ENCODE measurements at regions not wholly inside any gene's neighbourhood (a gene's known extent, or its start where the extent isn't known, plus 50 kb on each side); places are given as distances from the start of the nearest gene placed in this dataset.

GRCh38 chrX:16464369-16464768 is 185.6 kb upstream of the S100G start:
- Histone ChIP-seq H3K9me3 (ENCODE audit: insufficient read depth, low read depth, low read length) (no peaks in the 10 kb centered on the region), H3K79me2 (ENCODE audit: insufficient read depth, low read length) (no peaks in the 10 kb centered on the region), H3K27me3 (ENCODE audit: insufficient read depth, low read length) (no peaks in the 10 kb centered on the region), H4K20me1 (ENCODE audit: insufficient read depth, low read length) (no peaks in the 10 kb centered on the region), H3K9ac (ENCODE audit: low read length) (no peak overlapping the region), H3K4me1 (ENCODE audit: insufficient read depth, low read length) (no peaks in the 10 kb centered on the region), H3K27ac (ENCODE audit: low read depth, low read length) (no peak overlapping the region), H3K4me2 (ENCODE audit: low read length) (no peak overlapping the region), H3K4me3 (ENCODE audit: insufficient read depth, low read depth, low read length) (no peak overlapping the region), H2AFZ (ENCODE audit: low read depth, low read length) (no peak overlapping the region), H3K36me3 (ENCODE audit: insufficient read depth, low read length) (no peaks in the 10 kb centered on the region)
- no peaks in the 10 kb centered on the region for H3K36me3 Mint-ChIP-seq (ENCODE audit: low read depth, unreplicated experiment)
- no peak overlapping the region for H3K4me3 Mint-ChIP-seq (ENCODE audit: unreplicated experiment)
- no peaks in the 10 kb centered on the region for H3K27me3 Mint-ChIP-seq (ENCODE audit: low read depth, unreplicated experiment)
- FAIRE-seq (peak; percentile 92), DNase-seq (ENCODE audit: low read depth) (no peak)
- H3K27ac Mint-ChIP-seq (ENCODE audit: unreplicated experiment) = no peak overlapping the region
- H3K4me1 Mint-ChIP-seq (ENCODE audit: low read depth, unreplicated experiment) = no peaks in the 10 kb centered on the region
- no peak for TF ChIP-seq CTCF (IDR thresholded peaks at IDR 0.05; ENCODE audit: insufficient read depth, low read depth, low read length)
- no peak for TF ChIP-seq EZH2 (IDR thresholded peaks at IDR 0.05; ENCODE audit: insufficient read depth, low read length)
- no peaks in the 10 kb centered on the region for H3K9me3 Mint-ChIP-seq (ENCODE audit: unreplicated experiment)

DNA sequence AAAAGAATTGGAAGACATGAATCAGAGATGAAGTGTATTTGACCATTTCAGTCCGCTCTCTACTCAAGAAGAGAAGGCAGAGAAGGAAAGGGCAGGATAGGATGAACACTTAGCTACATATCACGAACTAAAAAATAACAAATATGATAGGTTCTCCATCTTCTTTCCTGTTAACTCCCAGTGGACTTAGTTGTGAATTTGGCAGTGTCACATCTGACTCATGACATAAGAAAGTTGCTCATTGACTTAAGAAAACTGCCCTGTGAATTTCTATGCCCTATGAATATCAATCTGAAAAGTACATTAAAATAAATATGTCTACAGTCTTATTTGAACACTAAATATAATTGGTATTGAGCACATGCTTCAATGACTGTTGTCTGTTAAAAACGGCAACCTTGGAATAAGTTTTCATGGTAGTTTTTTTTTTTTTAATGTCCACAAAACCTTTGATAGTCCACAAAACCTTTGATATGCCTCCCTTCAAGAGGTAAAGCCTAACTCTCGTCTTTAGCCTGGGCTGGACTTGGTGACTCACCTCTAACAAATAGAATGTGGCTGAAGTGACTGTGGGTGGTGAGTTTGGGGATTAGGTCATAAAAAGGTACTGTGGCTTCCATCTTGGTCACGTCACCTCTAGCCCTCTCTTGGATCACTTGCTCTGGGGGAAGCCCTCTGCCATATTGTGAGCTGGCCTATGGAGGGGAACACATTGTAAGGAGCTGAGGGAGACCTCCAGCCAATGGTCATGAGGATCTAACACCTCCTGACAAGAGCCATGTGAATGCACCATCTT is 184.7 kb upstream of the S100G start:
- H3K36me3 ChIP-seq (ENCODE audit: insufficient read depth, low read length) = no peaks in the 10 kb centered on the region
- no peaks in the 10 kb centered on the region for H3K27me3 Mint-ChIP-seq (ENCODE audit: low read depth, unreplicated experiment)
- no peaks in the 10 kb centered on the region for H3K4me1 ChIP-seq (ENCODE audit: insufficient read depth, low read length)
- no peak overlapping the region for H3K27ac ChIP-seq (ENCODE audit: low read depth, low read length)
- peak; percentile 88 for FAIRE-seq
- no peak overlapping the region for H3K27ac Mint-ChIP-seq (ENCODE audit: unreplicated experiment)
- H3K36me3 Mint-ChIP-seq (ENCODE audit: low read depth, unreplicated experiment) = no peaks in the 10 kb centered on the region
- H4K20me1 ChIP-seq (ENCODE audit: insufficient read depth, low read length) = no peaks in the 10 kb centered on the region
- no peaks in the 10 kb centered on the region for H3K9me3 ChIP-seq (ENCODE audit: insufficient read depth, low read depth, low read length)
- no peaks in the 10 kb centered on the region for H3K9me3 Mint-ChIP-seq (ENCODE audit: unreplicated experiment)
- DNase-seq (ENCODE audit: low read depth) = peak; percentile 50
- no peaks in the 10 kb centered on the region for H3K27me3 ChIP-seq (ENCODE audit: insufficient read depth, low read length)
- TF ChIP-seq CTCF (IDR thresholded peaks at IDR 0.05; ENCODE audit: insufficient read depth, low read depth, low read length) (no peak), EZH2 (IDR thresholded peaks at IDR 0.05; ENCODE audit: insufficient read depth, low read length) (no peak)
- H3K4me3 ChIP-seq (ENCODE audit: insufficient read depth, low read depth, low read length) = no peak overlapping the region
- H3K79me2 ChIP-seq (ENCODE audit: insufficient read depth, low read length) = no peaks in the 10 kb centered on the region
- no peak overlapping the region for H2AFZ ChIP-seq (ENCODE audit: low read depth, low read length)
- no peaks in the 10 kb centered on the region for H3K4me1 Mint-ChIP-seq (ENCODE audit: low read depth, unreplicated experiment)
- no peak overlapping the region for H3K4me3 Mint-ChIP-seq (ENCODE audit: unreplicated experiment)
- no peak overlapping the region for H3K4me2 ChIP-seq (ENCODE audit: low read length)
- no peak overlapping the region for H3K9ac ChIP-seq (ENCODE audit: low read length)

All from astrocyte (in vitro differentiated cells and primary cell).